SK-N-SH (cell line): ENCODE measurements at regions not wholly inside any gene's neighbourhood (a gene's known extent, or its start where the extent isn't known, plus 50 kb on each side); places are given as distances from the start of the nearest gene placed in this dataset.

Source experiments
- SMC3 ChIP-seq: IDR thresholded peaks from 2 replicates; pipeline ENCODE4 v1.6.1; 2012; ENCODE audit warnings: low read depth, low read length, improper control_type of control experiment
- TF ChIP-seq, protein P1 (sequence below): fragments of 200-600 bp; sonication (generic); IDR thresholded peaks from 2 replicates; pipeline ENCODE4 v1.6.1; 2017; ENCODE audit warnings: antibody characterized with exemption, mild to moderate bottlenecking, moderate library complexity

DNA sequence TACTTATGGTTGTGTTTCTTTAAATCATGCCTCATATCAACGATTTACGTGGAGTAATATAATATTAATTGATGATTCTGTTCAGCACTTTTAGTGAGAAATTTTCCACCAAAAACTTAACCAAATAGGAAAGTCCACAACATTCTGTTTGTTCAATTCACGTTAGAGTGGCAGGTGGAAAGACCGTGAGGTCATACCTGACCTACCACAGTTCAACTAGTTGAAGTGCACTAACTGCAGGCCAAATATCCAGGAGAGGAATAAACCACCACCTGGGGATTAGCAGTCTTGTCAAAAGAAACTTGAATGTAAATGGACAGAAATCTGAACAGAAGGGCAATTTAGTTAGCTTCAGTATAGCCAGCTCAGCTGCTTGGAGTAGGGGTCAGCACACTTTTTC is 577.7 kb downstream of the KIF4B start:
- TF ChIP-seq, protein P1, sequence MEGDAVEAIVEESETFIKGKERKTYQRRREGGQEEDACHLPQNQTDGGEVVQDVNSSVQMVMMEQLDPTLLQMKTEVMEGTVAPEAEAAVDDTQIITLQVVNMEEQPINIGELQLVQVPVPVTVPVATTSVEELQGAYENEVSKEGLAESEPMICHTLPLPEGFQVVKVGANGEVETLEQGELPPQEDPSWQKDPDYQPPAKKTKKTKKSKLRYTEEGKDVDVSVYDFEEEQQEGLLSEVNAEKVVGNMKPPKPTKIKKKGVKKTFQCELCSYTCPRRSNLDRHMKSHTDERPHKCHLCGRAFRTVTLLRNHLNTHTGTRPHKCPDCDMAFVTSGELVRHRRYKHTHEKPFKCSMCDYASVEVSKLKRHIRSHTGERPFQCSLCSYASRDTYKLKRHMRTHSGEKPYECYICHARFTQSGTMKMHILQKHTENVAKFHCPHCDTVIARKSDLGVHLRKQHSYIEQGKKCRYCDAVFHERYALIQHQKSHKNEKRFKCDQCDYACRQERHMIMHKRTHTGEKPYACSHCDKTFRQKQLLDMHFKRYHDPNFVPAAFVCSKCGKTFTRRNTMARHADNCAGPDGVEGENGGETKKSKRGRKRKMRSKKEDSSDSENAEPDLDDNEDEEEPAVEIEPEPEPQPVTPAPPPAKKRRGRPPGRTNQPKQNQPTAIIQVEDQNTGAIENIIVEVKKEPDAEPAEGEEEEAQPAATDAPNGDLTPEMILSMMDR, result no peak
- no peak for TF ChIP-seq SMC3
